Upper lobe of left lung (tissue), 4 donors: ENCODE measurements at regions not wholly inside any gene's neighbourhood (a gene's known extent, or its start where the extent isn't known, plus 50 kb on each side); places are given as distances from the start of the nearest gene placed in this dataset.

Experiments used
- POLR2A ChIP-seq, 4 donors: fragments of 450-650 bp; IDR thresholded peaks; one replicate each; pipeline ENCODE4 v1.5.1; 2016 to 2017; ENCODE audit warnings: antibody characterized with exemption in 4 of 4, mild to moderate bottlenecking in 2 of 4
- TF ChIP-seq, protein P1 (sequence below), 6 experiments: fragments of 450-650 bp in 4 of 6; fragments of 200-600 bp in 2 of 6; sonication (generic) in 2 of 6; IDR thresholded peaks; one replicate each; pipeline ENCODE4 v1.5.1; 2016 to 2019; ENCODE audit warnings: antibody characterized with exemption in 6 of 6

GRCh38 chr2:128490321-128490720 is 171.7 kb upstream of the HS6ST1 start:
- TF ChIP-seq, protein P1, sequence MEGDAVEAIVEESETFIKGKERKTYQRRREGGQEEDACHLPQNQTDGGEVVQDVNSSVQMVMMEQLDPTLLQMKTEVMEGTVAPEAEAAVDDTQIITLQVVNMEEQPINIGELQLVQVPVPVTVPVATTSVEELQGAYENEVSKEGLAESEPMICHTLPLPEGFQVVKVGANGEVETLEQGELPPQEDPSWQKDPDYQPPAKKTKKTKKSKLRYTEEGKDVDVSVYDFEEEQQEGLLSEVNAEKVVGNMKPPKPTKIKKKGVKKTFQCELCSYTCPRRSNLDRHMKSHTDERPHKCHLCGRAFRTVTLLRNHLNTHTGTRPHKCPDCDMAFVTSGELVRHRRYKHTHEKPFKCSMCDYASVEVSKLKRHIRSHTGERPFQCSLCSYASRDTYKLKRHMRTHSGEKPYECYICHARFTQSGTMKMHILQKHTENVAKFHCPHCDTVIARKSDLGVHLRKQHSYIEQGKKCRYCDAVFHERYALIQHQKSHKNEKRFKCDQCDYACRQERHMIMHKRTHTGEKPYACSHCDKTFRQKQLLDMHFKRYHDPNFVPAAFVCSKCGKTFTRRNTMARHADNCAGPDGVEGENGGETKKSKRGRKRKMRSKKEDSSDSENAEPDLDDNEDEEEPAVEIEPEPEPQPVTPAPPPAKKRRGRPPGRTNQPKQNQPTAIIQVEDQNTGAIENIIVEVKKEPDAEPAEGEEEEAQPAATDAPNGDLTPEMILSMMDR (IDR thresholded peaks at IDR 0.05) = no peak
- no peak for TF ChIP-seq POLR2A (IDR thresholded peaks at IDR 0.05)
